Transverse colon (tissue), 3 donors: ENCODE measurements at regions not wholly inside any gene's neighbourhood (a gene's known extent, or its start where the extent isn't known, plus 50 kb on each side); places are given as distances from the start of the nearest gene placed in this dataset.

Experiments
- EP300 ChIP-seq: sonication (generic); formaldehyde crosslinking; IDR thresholded peaks from one replicate; pipeline ENCODE4 v1.6.1; 2017; ENCODE audit warnings: antibody characterized with exemption, low read depth
- POLR2A ChIP-seq: fragments of 450-650 bp; IDR thresholded peaks from one replicate; pipeline ENCODE4 v1.6.1; 2016; ENCODE audit warnings: antibody characterized with exemption, mild to moderate bottlenecking, moderate library complexity
- TF ChIP-seq, protein P1 (sequence below), 5 experiments: fragments of 200-600 bp in 3 of 5; fragments of 450-650 bp in 2 of 5; sonication (generic) in 3 of 5; IDR thresholded peaks; 1 replicate in 2 of 5; 2 replicates in 3 of 5; pipeline ENCODE4 v1.5.1; 2016 to 2017; ENCODE audit warnings: antibody characterized with exemption in 5 of 5, inconsistent platforms in 3 of 5, mild to moderate bottlenecking in 2 of 5, moderate library complexity in 1 of 5

DNA sequence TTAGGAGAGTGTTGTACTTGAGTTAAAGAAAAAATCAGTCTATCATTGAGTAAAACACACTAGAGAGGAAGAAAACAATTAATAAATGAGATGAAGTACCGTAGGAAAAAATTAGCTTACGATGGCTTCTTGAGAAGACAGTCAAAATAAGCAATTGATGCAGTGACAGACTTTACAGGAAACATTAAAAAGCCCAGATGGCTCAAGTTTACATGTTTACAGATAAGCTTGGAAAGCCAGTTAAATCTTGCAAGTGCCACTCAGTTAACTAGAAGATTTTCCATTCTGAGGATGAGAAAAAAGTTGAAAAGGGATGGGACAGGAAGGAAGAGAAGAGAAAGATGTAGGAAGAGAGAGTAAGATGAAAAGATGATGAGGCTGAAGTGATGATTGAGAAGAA, 288.8 kb upstream of the FERMT1 start:
- TF ChIP-seq EP300 (no peak), POLR2A (no peak)
- TF ChIP-seq, protein P1, sequence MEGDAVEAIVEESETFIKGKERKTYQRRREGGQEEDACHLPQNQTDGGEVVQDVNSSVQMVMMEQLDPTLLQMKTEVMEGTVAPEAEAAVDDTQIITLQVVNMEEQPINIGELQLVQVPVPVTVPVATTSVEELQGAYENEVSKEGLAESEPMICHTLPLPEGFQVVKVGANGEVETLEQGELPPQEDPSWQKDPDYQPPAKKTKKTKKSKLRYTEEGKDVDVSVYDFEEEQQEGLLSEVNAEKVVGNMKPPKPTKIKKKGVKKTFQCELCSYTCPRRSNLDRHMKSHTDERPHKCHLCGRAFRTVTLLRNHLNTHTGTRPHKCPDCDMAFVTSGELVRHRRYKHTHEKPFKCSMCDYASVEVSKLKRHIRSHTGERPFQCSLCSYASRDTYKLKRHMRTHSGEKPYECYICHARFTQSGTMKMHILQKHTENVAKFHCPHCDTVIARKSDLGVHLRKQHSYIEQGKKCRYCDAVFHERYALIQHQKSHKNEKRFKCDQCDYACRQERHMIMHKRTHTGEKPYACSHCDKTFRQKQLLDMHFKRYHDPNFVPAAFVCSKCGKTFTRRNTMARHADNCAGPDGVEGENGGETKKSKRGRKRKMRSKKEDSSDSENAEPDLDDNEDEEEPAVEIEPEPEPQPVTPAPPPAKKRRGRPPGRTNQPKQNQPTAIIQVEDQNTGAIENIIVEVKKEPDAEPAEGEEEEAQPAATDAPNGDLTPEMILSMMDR (IDR thresholded peaks at IDR 0.05) = no peak
